GM18508 (cell line): ENCODE measurements at regions not wholly inside any gene's neighbourhood (a gene's known extent, or its start where the extent isn't known, plus 50 kb on each side); places are given as distances from the start of the nearest gene placed in this dataset.

Source experiments
- ATAC-seq: cut with Tn5 transposase; IDR thresholded peaks from one replicate; pipeline ENCODE4 v1.9.1; 2021; ENCODE audit warnings: moderate number of reproducible peaks; ENCODE audit not compliant: insufficient read depth, unreplicated experiment

- ATAC-seq = no peak
Observed at GRCh38 chr3:116767726-116768125, 58.1 kb downstream of the TUSC7 start.

- ATAC-seq = peak; percentile 95
Observed at GRCh38 chr3:116770815-116771450, 61.4 kb downstream of the TUSC7 start.

GRCh38 chr3:116776880-116777785 lies 67.6 kb downstream of the TUSC7 start:
- no peak for ATAC-seq

DNA sequence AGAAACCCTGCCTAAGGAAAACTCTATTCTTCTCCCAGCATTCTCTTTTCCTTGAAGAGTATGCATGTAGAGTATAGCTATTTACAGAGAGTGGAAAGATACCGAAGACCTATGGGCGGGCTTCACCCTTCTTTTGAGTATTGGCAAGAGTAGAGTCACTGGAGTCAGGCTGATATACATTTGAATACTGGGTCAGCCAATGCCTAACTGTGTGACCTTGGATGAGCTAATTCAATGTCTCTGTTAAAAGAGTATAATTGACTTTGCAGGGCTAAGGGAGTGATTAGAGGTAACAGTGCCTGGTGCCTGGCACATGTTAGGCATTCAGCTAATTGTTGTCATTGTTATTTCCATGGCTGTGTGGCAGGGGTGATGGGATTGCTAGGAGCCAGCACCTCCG lies 75.6 kb downstream of the TUSC7 start:
- ATAC-seq = no peak

DNA sequence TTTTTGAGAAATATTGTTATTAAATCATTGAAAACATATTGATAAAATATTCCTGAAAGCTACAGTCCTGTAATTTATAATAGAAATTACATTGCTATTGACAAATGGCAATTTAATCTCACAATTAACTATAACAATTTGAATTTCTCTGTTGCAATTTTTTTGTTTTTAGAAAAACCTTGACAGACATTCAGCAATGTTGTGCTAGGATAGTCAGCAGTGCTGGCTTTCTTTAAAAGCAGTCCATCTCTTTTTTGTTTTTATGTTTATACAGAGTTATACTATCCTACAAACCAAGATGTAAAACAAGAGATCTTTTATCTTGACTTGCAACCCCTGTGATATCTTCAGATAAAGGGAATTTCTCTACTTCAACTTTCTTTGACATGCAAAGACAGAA lies 93.1 kb downstream of the TUSC7 start:
- ATAC-seq = no peak

GRCh38 chr3:116806351-116806750 lies 96.8 kb downstream of the TUSC7 start:
- no peak for ATAC-seq

GRCh38 chr3:116808725-116809124 lies 99.1 kb downstream of the TUSC7 start:
- ATAC-seq = no peak

GRCh38 chr3:116809208-116809607 lies 99.6 kb downstream of the TUSC7 start:
- no peak for ATAC-seq

- ATAC-seq = no peak
Observed at GRCh38 chr3:116811754-116812153, 102.2 kb downstream of the TUSC7 start.

- no peak for ATAC-seq
Observed at GRCh38 chr3:116812949-116813348, 103.4 kb downstream of the TUSC7 start.

DNA sequence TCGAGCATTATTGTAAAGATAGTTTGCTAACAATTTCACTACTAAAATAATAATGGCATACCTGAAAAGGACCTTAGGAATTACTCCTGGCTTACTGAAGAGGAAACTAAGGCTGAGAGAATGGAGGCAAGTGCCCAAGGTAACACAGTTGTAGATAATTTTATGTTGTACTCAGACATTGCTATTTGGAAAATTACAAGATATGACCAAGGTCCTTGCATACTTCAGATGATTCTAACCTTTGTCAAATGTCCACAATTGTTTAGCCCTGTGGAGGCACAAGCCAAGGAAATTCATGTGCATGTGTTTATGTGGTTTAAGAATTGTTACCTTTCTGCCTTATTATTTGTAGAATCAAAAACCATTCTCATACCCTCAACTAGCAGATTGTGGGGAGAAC lies 105.7 kb downstream of the TUSC7 start:
- no peak for ATAC-seq

DNA sequence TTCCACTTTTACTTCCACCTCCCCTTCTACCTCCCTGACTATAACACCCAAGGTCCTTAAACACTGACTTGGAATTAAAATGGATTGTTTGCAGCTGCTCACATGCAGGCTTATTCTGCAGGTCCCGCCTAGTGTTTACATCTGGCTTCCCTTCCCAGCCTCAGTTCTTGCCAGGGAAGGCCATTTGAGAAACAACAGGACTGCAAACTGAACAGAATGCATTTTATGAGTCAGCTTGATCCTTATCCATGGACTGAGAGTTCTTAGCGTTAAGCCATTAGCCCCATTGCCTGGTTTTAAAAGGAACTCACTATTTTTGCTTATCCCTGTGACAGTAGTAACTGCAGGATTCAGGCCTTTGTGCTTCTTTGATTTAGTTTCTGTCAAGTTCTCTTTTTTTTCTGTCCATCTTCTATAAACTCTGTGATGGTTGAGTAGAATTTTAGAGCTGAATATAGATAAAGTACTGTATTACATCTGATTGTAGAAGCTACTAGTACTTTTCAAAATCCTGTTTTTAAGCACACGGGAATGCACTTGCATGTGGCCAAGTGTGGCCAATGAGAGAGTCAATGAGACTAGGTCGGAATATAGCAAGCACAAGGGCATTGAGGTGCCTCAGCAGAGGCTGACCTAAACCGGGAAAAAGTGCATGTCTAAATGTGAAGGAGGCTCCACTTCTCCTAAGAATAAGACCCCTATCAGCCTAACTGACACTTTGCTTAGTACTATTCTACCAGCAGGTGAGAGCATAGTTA lies 106.4 kb downstream of the TUSC7 start:
- no peak for ATAC-seq

GRCh38 chr3:116821371-116821770 lies 111.8 kb downstream of the TUSC7 start:
- ATAC-seq = no peak

DNA sequence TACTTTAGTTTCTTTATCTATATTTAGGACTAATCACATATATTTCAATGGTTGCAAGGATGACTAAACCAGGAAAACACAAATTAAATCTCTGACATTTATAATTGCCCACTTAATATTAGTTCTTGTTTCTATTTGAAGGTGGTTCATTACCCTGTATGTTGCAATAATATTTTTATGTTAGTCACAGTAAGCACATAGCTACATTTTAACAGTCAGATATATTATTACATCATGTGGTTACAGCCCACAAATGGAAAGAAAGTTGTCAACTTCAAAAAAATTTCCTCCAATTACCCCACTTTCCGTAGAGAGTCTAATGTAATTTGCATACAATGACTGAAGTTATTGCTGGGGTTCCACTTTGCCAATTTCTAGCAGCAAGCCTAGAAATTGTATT lies 114.6 kb downstream of the TUSC7 start:
- ATAC-seq = no peak

DNA sequence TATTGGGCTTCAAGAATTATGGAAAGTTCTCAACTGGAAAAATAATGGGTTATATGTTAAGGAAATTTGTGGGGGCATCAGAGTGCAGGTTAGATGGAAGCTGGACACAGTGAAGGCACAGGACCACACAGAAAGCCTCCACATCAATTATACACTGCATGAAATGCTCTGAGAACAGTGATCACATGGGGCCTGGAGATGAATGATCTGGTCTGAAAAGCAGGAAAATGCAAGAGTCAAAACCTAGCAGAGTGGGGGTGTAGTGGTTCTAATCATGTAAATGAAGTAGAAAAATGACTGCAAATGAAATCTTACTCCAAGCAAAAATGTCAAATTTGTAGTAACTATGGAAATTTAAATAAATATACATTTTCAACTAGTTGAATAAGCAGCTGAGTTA lies 123.6 kb downstream of the TUSC7 start:
- ATAC-seq = no peak

GRCh38 chr3:116834816-116835215 lies 125.2 kb downstream of the TUSC7 start:
- ATAC-seq = no peak

GRCh38 chr3:116835658-116836057 lies 126.1 kb downstream of the TUSC7 start:
- no peak for ATAC-seq

- no peak for ATAC-seq
Observed at GRCh38 chr3:116836286-116836685, 126.7 kb downstream of the TUSC7 start.

DNA sequence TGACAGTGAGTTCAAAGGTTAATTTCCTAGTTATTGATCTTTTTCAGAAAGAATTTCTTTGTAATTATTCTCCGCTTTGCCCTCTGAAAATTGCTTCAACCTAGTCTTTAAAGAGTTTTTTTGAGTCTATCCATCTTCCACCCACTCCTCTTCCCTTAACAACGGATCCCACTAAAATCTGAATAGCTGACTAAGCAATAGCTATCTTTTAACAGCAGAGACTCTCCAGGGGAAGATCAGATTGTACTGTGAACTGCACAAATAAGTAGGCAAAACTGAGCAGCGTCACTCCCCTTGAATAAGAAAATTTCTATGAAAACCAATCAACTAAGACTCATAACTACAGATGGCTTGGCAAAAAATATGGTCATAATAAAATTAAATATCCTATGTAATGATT lies 127.9 kb downstream of the TUSC7 start:
- ATAC-seq = no peak

DNA sequence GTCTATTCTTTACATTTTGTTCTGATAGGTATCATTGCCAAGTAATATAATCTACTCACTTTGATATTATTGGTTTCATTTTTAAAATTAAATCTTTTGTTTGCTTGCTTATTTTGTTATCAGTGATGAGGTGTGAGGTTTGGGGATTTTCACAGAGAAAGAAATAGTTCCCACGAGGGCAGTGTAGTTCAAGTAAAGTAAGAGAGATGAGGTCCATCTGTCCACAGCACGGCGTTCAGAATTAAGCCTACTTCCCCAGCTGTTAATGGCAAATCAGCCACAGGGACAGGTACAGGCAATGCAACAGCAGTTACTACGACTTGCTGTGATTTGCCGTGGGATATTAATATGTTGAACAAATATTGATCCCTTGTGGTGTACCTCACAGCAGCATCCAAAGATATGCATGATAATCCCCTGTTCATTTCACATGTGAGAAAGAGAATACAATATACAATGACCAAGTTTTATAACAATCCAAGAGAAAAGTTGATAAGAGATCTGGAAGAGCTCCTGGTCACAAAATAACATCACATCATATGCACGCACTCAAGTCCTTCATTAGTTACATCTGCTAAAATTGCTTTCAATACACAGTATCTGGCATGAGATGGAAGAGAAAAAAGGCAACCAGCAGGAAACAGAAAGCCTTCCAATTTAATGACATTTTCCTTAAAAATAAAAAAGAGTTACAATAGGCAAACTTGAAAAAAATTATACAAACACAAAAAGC lies 131.6 kb downstream of the TUSC7 start:
- no peak for ATAC-seq
